Hepatocyte (in vitro differentiated cells): ENCODE measurements at regions not wholly inside any gene's neighbourhood (a gene's known extent, or its start where the extent isn't known, plus 50 kb on each side); places are given as distances from the start of the nearest gene placed in this dataset.
A peak's percentile ranks its signal among the peaks of the same experiment; 100 is the strongest.
"Not testable (repeated sequence)": the region's sequence is repeated elsewhere in the genome, so short reads cannot be mapped to it uniquely, and the experiment has no call there.

Experiments
- DNase-seq: peaks from one replicate; pipeline ENCODE4 v3.0.0-alpha.2; 2016; ENCODE audit warnings: low spot score
- H2AFZ ChIP-seq: fragments of 200-600 bp; sonication (generic); 2 replicates; pipeline ENCODE4 v1.6.0; 2016; ENCODE audit warnings: antibody characterized with exemption, mild to moderate bottlenecking
- H3K27ac ChIP-seq: fragments of 200-600 bp; sonication (generic); 2 replicates; pipeline ENCODE4 v1.5.1; 2016; ENCODE audit warnings: mild to moderate bottlenecking
- H3K27me3 ChIP-seq: fragments of 200-600 bp; sonication (generic); 2 replicates; pipeline ENCODE4 v1.6.1; 2016
- H3K36me3 ChIP-seq: fragments of 200-600 bp; sonication (generic); replicated peaks from 2 replicates; pipeline ENCODE4 v1.5.1; 2016; ENCODE audit warnings: low read depth; ENCODE audit not compliant: insufficient read depth
- H3K4me1 ChIP-seq: fragments of 200-600 bp; sonication (generic); 2 replicates; pipeline ENCODE4 v1.5.1; 2016; ENCODE audit warnings: mild to moderate bottlenecking, moderate library complexity; ENCODE audit not compliant: insufficient read depth
- H3K4me2 ChIP-seq: fragments of 200-600 bp; sonication (generic); 2 replicates; pipeline ENCODE4 v1.6.0; 2016
- H3K4me3 ChIP-seq: fragments of 200-600 bp; sonication (generic); 2 replicates; pipeline ENCODE4 v1.5.1; 2016; ENCODE audit warnings: mild to moderate bottlenecking
- H3K79me2 ChIP-seq: fragments of 200-600 bp; sonication (generic); 2 replicates; pipeline ENCODE4 v1.6.0; 2017; ENCODE audit warnings: mild to moderate bottlenecking
- H3K9me2 ChIP-seq: fragments of 200-600 bp; sonication (generic); replicated peaks from 2 replicates; pipeline ENCODE4 v1.6.0; 2017; ENCODE audit warnings: mild to moderate bottlenecking; ENCODE audit not compliant: insufficient read depth
- H3K9me3 ChIP-seq: fragments of 200-600 bp; sonication (generic); 2 replicates; pipeline ENCODE4 v1.5.1; 2016; ENCODE audit warnings: low read depth, mild to moderate bottlenecking
- H4K20me1 ChIP-seq: fragments of 200-600 bp; sonication (generic); 2 replicates; pipeline ENCODE4 v1.6.0; 2016; ENCODE audit warnings: mild to moderate bottlenecking; ENCODE audit not compliant: insufficient read depth, poor library complexity, severe bottlenecking
- CTCF ChIP-seq: fragments of 200-600 bp; sonication (generic); IDR thresholded peaks from 2 replicates; pipeline ENCODE4 v1.5.1; 2016; ENCODE audit warnings: antibody characterized with exemption, mild to moderate bottlenecking; ENCODE audit not compliant: poor library complexity
- EZH2 ChIP-seq: fragments of 200-600 bp; sonication (generic); IDR thresholded peaks from 2 replicates; pipeline ENCODE4 v1.6.1; 2016; ENCODE audit warnings: antibody characterized with exemption, mild to moderate bottlenecking, borderline replicate concordance
- EZH2phosphoT487 ChIP-seq: fragments of 200-600 bp; sonication (generic); IDR thresholded peaks from one replicate; pipeline ENCODE4 v1.6.1; 2018; ENCODE audit warnings: antibody characterized with exemption, mild to moderate bottlenecking, low read depth, moderate library complexity; ENCODE audit not compliant: unreplicated experiment, severe bottlenecking
- WGBS: methylation state at CpG from one replicate; pipeline ENCODE4 v1.1.6; 2016; ENCODE audit warnings: low lambda C conversion rate; ENCODE audit errors: missing lambda C conversion rate; 5-methylcytosine and 5-hydroxymethylcytosine counted together

- no peaks in the 10 kb centered on the region for H3K36me3 ChIP-seq
- no peaks in the 10 kb centered on the region for H3K4me1 ChIP-seq
- no peaks in the 10 kb centered on the region for H4K20me1 ChIP-seq
- no peak overlapping the region for H3K4me2 ChIP-seq
- H2AFZ ChIP-seq, result no peak overlapping the region
- no peaks in the 10 kb centered on the region for H3K79me2 ChIP-seq
- H3K9me3 ChIP-seq, result no peaks in the 10 kb centered on the region
- TF ChIP-seq CTCF (peak; percentile 68), EZH2 (no peak)
- no peaks in the 10 kb centered on the region for H3K27me3 ChIP-seq
- WGBS, result 13% methylated on average over 3 of the region's 3 CpGs
- DNase-seq, result peak; percentile 75
- H3K27ac ChIP-seq, result no peak overlapping the region
- H3K9me2 ChIP-seq, result no peaks in the 10 kb centered on the region
- H3K4me3 ChIP-seq, result no peak overlapping the region
Measured at GRCh38 chrX:95764972-95765451, 919.6 kb upstream of the DIAPH2 start.

GRCh38 chrX:95771198-95771597 is 913.4 kb upstream of the DIAPH2 start:
- H3K9me2 ChIP-seq, H3K4me2 ChIP-seq, H3K79me2 ChIP-seq, H3K36me3 ChIP-seq, H3K27me3 ChIP-seq, DNase-seq, H4K20me1 ChIP-seq, H3K4me1 ChIP-seq, H3K9me3 ChIP-seq, H3K27ac ChIP-seq, H3K4me3 ChIP-seq, H2AFZ ChIP-seq: not testable (repeated sequence)
- WGBS, result 81% methylated on average over 6 of the region's 6 CpGs

GRCh38 chrX:95791876-95792275 is 892.8 kb upstream of the DIAPH2 start:
- TF ChIP-seq CTCF, result no peak
- TF ChIP-seq EZH2phosphoT487, result no peak
- no peak for TF ChIP-seq EZH2
- DNase-seq, result no peak
- Histone ChIP-seq H3K9me3 (no peaks in the 10 kb centered on the region), H3K9me2 (no peaks in the 10 kb centered on the region), H3K36me3 (no peaks in the 10 kb centered on the region), H3K4me1 (no peaks in the 10 kb centered on the region), H3K4me2 (no peak overlapping the region), H3K27me3 (no peaks in the 10 kb centered on the region), H3K79me2 (no peaks in the 10 kb centered on the region), H3K4me3 (no peak overlapping the region), H2AFZ (no peak overlapping the region), H4K20me1 (no peaks in the 10 kb centered on the region), H3K27ac (no peak overlapping the region)
- WGBS, result 94% methylated on average over 1 of the region's 1 CpG

GRCh38 chrX:95797344-95797743 is 887.3 kb upstream of the DIAPH2 start:
- 72% methylated on average over 1 of the region's 1 CpG for WGBS
- Histone ChIP-seq H2AFZ (no peak overlapping the region), H3K79me2 (no peaks in the 10 kb centered on the region), H4K20me1 (no peaks in the 10 kb centered on the region), H3K4me1 (no peaks in the 10 kb centered on the region), H3K36me3 (no peaks in the 10 kb centered on the region), H3K9me3 (no peaks in the 10 kb centered on the region), H3K9me2 (no peaks in the 10 kb centered on the region), H3K27ac (no peak overlapping the region), H3K4me3 (no peak overlapping the region), H3K27me3 (no peaks in the 10 kb centered on the region), H3K4me2 (no peak overlapping the region)
- TF ChIP-seq EZH2phosphoT487, result no peak
- no peak for TF ChIP-seq EZH2
- no peak for DNase-seq

GRCh38 chrX:95823796-95824195 is 860.8 kb upstream of the DIAPH2 start:
- H3K36me3 ChIP-seq, result no peaks in the 10 kb centered on the region
- H3K27ac ChIP-seq, result no peak overlapping the region
- no peaks in the 10 kb centered on the region for H3K9me3 ChIP-seq
- H4K20me1 ChIP-seq, result no peaks in the 10 kb centered on the region
- H2AFZ ChIP-seq, result no peak overlapping the region
- H3K4me2 ChIP-seq, result no peak overlapping the region
- H3K4me3 ChIP-seq, result no peak overlapping the region
- no peaks in the 10 kb centered on the region for H3K9me2 ChIP-seq
- no peaks in the 10 kb centered on the region for H3K4me1 ChIP-seq
- 85% methylated on average over 1 of the region's 1 CpG for WGBS
- no peaks in the 10 kb centered on the region for H3K27me3 ChIP-seq
- no peak for DNase-seq
- no peak for TF ChIP-seq EZH2phosphoT487
- TF ChIP-seq CTCF, result no peak
- no peak for TF ChIP-seq EZH2
- H3K79me2 ChIP-seq, result no peaks in the 10 kb centered on the region
